Activated CD4-positive, alpha-beta T cell treated with anti-CD3 and anti-CD28 coated beads, Interleukin-2, amount 50 U/mL, for 1 hour (primary cell): ENCODE measurements at regions not wholly inside any gene's neighbourhood (a gene's known extent, or its start where the extent isn't known, plus 50 kb on each side); places are given as distances from the start of the nearest gene placed in this dataset.
A peak's percentile ranks its signal among the peaks of the same experiment; 100 is the strongest.

Experiments
- DNase-seq: peaks from one replicate; pipeline ENCODE4 v3.0.0-alpha.2; 2020

DNA sequence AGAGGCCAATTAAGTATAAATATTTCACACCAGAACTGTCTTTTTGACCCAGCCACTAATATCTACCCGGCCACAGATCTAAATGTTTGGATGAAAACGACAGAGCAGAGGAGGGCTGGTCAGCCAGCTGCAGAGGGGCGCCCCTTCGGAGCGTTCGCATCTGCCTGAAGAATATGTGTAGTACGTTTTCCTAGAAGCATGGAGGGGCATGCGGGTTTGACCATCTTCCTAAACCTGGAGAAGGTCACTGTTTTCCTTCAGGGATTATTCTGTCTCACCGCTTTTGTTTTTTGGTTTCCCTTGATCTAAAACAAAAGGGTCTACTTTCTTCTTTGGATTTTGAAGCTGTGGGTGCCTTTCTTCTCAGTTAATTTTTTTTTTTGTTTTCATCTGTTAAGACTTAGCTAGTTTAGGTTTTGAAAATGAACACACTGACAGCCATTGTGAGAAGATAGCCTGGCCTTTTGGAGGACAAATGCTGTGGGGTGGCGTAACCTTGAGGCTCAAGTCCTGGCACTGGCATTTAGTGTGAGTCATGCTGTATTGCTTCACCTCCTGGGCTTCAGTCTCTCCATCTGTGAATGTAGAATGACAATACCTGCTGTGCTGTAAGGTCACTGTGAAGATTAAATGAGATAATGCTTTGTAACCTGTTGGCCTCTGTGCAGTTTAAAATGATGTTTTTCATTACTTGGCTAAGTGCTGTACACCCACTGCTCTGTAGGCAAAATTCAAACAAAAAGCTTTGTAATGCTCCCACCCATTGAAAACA, 74.1 kb upstream of the IRF2BP2 start:
- no peak for DNase-seq

DNA sequence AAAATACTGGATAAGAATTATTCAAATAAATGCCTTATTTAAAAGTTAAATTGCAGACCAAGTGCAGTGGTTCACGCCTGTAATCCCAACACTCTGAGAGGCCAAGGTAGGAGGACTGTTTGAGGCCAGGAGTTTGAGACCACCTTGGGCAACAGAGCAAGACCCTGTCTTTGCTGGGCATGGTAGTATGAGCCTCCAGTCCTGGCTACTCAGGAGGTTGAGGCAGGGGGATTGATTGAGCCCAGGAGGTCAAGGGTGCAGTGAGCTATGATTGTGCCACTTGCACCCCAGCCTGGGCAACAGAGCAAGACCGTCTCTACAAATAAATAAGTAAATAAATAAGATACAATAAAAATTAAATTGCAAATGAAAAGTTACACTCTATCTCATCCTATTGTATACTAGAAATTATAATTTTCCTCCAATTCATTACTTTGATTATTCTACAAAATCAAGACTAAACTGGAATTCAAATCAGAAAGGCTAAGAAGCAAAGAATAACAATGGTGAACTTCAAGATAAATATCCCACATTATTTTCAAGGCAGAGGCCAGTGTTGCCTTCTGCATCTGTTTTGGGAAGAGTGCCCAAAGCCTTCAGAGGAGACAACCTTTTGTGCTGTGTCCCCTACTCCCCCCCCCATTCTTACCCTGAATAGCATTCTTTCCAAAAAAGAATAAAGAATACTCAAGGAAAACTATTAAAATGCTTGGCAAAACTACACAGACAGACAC, 73.3 kb upstream of the IRF2BP2 start:
- DNase-seq = no peak

DNA sequence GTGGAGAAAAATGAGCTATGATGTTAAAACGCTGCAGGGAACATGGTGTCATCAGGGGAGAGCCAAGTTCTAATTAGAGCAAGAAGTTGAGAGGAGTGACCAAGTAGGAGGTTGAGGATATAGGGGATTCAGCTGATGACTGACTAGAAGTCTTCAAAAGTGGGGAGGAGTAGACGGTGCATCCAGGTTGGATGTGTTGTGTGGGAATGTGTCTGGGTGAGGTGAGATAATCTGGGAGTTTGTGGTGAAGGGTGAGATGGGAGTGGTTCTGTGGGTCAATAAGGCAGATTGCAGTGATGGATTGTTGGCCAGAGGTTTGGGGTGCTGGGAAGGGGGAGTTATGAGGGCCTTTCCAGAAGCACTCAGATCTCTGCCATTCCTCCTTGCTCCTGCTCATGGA, 72.0 kb upstream of the IRF2BP2 start:
- no peak for DNase-seq

DNA sequence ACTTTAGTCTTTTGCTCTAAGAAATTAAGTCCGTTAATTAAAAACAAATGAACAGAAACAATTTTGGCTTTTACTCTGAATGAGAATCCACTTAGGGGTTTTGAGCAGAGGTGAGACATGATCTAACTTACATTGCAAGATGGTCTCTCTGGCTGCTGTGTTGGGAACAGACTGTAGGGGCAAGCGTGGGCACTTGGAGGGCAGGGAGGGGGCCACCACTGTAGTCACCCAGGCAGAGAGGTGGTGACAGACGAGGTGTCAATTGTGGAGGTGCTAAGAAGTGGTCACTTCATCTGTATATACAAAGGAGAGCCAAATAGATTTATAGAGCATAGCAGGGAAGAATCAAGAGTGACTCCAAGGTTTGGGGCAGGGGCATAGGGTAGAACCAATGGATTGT, 71.1 kb upstream of the IRF2BP2 start:
- DNase-seq = no peak

DNA sequence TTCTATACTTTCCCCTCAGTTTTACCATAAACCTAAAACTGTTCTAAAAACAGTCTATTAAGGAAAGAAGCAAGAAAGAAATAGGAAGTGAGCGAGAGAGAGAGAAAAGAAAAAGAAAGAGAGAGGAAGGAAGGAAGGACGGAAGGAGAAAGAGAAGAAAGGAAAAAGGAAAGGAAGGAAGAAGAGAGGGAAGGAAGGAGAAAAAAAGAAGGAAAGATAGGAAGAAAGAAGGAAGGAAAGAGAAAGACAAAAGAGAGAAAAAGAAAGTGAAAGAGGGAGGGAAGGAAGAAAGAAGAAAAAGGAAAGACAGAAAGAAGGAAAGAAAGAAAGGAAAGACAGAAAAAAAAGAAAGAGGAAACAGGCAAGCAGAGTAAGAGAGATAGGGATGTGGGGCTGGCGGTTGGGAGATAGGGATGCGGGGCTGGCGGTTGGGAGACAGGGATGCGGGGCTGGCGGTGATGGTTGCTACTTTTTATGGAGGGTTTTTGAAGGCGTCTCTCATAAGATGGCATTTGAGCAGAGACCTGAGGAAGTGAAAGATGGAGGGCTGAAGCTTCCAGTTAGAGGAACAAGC, 70.4 kb upstream of the IRF2BP2 start:
- DNase-seq = no peak

DNA sequence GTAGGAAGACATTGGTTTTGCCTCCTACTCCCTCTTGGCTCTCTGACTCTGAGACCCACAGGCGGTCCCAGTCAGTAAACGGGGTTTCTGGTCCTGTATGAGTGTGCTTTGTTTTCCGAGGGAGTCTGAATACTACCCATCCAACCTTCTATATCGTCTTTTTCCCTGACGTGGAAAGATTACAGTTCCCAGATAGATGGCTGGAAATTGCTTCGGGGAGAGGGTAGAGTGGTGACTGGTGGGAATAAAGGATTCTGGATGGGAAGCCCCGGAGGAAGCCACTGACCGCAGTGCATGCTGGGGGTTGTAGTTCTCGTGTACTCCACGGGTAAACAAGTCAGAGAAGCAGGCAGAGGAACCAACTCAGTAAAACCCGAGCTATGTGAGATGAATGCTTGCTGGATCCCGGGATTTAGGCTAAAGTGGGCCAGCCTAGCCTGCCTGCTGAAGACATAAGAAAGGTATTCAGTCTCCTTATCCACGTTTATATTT, 66.2 kb upstream of the IRF2BP2 start:
- peak; percentile 55 for DNase-seq

DNA sequence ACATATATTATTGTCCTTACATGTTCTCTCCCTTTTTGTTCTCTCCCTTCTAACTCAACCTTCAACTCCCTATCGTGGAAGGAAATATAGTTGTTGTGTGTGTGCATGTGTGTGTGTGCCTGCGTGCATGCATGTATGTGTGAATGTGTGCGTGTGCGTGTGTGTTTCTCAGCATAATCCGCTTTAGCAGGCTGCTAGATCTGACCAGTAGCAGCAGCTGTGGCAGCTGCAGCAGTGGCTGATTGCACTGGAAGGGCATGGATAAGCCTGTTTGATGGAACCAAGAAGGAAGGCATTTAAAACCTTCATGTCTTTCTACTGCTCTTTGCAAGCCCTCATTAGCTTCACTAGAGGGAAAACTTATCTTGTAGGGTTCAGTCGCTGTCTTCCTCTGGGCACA, 65.6 kb upstream of the IRF2BP2 start:
- DNase-seq = no peak

DNA sequence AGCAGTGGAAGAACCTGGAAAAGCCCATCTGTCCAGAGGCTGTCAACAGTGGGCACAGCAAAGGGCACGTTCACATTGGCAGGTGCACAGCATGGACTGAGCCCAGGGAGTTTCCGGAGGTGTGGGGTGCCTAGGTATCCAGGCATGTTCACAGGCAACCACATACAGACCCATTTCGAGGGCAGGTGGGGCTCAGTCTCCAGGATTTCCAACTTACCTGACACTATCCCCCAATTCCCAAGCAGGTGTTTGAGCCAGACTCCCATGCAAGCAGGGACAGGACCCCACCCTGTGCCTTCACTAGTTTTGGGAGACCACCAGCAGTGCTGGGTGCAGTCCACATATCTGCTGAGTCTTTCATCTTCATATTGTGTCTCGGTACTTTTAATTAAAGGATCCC, 65.0 kb upstream of the IRF2BP2 start:
- no peak for DNase-seq

DNA sequence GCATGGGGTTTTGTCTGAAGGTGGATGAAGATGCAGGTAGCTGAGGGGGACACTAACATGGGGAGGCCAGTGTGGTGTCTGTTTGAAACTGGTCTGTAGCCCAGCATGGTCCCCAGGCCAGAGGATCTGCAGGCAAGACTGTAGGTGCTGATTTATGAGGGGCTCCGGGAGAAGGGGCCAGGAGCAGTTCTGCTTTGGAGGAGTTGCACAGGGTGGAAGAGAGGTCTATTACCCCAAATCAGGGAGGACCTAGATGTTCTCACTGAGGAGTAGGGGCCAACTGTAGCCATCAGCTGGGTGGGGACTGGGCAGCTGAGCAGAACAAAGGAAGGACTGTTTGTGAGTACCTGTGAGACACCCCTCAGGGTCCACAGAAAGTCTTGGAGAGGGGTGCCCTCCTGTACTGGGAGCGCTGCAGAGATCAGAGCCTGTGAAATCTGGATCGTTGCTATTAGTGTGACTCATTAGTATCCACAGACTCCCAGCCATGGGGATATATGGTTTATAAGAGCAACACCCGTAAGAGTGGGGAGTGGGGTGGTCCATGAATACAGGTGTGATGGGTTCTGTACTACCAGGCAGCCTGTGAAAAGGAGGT, 64.3 kb upstream of the IRF2BP2 start:
- no peak for DNase-seq

DNA sequence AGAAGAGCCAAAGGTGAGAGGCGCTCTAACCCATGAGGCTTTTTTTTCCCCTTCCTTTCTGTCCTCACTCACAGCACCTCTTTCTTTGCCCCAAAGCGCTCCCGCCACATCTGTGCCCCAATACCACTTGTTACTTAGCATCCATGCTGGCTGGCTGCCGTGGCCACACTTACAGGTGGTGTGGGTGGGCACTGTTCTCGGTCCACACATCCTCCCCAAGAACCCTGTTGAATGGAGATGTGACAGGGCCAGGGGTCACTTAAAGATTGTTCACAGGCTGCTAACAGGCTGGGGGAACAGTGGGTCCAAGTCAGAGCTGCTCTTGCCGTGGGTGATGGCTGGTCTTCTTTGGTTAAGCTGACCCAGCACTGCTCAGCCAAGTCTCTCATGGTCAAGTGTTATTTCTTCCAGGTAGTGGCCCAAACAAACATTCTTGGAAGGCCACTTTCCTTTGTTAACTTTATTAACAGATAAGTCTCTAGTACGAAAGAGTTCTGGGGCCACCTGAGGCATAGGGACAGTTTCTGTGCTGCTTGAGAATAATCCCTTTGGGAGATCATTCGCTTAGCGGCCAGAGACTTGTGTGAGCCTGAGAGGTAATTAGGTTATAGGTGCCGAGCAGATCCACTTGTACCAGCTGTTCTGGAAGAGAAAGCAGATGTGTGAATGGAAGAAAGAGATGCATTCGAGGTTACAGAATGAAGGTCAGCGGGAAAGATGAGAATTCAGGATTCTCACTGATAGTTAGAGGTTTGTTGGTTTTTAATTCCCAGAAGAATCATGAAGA, 62.6 kb upstream of the IRF2BP2 start:
- DNase-seq = no peak

DNA sequence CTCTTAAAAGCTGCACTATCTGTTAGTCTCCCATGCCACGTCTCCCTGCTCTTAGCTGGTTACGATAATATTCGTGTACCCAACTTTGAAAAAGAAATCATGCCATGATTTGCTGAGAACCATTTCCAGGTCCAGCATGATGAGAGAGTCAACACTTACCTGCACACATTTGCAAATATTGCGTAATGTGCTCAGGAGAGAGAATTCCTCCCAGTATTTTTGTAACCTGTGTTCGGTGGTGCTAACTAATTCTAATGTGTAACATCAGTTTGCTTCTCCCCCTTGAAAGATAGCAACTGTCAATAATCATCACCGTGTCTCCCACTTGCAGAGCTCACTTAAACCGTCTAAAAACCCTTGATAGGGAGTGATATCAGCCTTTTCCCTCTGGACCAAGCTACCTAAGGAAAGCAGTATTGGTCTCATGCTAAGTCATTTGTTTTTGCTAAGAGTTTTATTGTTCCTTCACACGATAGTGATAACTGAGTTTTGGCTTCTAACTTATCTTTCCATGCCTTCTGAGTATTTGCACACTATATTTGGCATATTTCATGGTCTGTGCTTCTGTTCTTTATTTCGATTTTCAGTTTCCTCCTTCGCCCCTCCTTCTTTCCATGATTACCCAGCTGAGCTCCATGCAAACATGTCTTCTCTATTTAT, 61.1 kb upstream of the IRF2BP2 start:
- DNase-seq = no peak

DNA sequence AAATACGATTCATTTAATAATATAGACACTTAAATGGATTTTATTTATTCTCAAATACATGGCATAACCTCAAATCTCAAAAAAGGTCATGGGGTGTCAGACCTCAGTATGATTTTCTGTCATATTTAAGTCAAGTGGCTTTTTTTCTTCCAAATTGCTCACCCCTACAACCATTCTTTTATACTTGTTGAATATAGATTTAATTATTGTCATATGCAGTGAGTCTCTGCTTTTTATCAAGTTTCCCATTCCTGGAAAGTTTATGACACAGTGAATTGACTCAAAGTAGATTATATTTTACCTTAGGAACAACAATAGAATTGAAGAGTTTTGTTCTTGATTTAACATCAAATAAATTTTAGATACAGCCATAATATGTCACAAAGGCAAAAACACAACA, 59.5 kb upstream of the IRF2BP2 start:
- no peak for DNase-seq

DNA sequence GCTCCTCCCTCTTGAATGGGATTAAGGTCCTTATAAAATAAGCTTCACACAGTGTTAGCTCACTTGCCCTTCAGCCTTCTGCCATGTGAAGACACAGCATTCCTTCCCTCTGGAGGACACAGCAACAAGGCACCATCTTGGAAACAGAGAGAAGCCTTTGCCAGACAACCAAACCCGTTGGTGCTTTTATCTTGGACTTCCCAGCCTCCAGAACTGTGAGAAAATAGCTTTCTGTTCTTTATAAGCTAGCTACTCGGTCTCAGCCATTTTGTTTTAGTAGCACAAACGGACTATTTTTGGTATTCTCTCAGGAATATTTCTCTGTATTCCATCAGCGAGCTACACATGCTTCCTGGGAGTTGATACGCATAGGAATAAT, 58.6 kb upstream of the IRF2BP2 start:
- DNase-seq = no peak

DNA sequence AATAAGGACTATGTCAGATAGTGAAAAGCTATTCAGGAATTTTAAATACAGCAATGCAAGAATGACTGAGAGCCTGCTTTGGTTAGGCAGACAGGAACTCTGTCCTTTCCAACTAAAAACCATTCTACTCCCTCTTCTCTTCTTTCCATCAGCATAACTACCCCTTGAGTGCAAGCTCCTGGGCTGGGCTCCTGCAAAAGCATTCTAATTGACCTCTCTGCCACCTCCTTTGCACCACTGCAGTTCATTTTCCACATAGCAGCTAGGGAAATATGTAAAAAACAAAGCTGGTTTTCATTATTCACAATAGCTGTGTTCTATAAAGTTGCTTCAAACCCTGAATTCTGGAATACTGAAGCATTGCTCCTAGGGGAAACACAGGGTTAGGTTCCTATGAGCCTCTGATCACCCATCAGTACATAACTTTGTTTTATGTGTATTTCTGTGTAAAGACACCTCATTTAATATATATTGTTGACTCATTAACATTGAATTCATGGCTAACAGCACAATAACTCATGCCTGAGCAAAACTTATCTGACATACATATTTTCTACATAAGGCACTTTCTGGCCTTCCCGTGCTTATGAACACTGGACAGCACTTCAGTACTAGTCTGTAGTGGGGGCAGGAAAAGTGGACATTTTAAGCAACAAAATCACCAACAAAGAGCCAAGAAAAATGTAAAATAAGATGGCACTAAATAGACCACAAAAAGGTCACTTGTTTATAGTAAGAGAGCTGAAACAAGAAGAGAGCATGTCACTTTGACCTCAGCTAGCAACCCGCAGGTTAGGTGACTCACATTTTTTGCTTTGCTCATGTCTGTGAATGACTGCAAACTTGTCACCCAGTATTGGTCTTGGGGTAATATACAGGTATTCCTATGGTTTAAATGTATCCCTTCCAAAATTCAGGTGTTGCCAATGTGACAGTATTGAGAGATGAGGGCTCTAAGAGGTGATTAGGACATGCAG, 57.9 kb upstream of the IRF2BP2 start:
- DNase-seq = no peak

DNA sequence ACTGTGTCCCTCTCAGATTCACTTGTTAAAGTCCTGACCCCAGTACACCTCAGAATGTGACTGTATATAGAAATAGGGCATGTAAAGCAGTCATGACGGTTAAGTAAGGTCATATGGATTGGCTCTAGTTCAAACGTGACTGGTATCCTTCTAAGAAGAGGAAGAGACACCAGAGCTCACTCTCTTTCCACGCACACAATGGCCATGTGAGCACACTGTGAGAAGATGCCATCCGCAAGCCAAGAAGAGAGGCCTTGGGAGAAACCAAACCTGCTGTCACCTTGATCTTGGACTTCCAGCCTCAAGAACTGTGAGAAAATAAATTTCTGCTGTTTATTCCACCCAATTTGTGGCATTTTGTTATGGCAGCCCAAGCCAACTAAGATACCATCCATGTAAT, 56.8 kb upstream of the IRF2BP2 start:
- no peak for DNase-seq

DNA sequence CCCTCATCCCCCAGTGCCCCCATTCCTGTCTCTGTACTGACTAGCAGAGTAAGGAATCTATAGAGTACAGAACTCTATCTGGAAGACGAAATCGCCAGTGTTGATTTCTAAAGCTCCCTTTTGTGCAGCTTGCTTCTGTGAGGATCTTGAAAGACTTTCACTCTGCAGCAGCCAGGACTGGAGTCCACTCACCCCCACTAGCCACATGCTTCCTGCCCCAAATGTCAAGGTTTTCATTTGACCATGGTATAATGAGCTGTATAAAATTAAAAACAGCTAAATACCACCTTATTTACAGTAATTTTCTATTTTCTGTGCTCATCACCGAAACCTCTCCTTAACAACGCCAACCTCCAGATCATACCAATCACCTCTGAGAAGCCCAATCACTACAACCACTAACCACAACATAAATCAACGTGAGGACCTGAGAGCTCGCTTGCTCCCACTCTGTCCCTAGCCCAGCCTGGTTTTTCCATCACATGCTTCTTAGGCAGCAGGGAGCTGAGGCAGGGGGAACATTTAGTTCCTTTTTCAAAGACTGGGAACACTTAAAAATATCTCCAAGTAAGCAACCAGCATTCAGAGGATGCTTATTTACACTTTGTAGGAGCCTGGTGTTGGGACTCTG, 56.1 kb upstream of the IRF2BP2 start:
- DNase-seq = no peak

DNA sequence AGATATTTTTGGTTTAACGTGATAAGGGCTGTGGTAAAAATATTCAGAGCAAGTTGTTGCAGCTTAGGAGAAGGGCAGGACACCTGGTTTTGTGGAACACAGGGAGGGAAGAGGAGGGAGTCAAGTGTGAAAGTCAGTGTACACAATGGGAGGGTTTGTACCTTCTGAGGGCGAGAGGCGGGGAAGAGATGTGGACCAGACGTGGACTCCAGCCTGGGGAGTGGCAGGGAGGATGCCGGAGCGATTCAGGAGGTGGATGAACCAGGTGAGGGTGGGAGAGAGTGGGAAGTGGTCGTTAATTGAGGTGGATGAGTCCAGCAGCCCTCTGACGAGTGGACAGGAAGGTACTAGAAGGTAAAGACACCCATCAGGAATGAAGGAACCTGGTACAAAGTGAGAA, 52.2 kb upstream of the IRF2BP2 start:
- no peak for DNase-seq

DNA sequence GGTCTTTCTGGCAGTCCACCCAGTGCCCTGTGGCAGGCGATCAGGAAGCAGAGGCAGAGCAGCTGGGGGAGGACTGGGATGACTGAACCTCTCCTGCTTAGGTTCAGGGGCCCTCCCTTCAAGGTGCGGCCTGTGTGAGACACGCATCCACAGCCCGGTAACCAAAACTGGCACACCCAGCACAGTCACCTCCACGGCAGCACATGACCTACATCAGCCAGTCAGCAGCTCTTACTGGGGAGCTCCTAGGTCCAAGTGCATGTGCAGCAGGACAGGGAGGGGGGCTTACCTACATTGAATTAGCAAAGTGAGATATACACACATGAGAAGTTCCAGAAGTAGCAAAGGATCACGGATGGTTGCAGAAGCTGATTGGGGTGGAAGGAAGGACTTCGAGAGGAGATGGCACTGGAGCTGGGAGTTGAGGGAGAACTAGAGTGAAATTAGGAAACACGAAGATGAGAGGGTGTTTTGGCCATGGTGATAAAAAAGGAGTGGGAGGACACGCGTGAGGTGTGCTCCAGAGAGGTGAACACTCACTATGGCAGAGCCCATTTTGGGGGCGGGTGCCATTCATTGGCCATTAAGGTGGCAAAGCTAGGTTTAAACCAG, 51.4 kb upstream of the IRF2BP2 start:
- no peak for DNase-seq

DNA sequence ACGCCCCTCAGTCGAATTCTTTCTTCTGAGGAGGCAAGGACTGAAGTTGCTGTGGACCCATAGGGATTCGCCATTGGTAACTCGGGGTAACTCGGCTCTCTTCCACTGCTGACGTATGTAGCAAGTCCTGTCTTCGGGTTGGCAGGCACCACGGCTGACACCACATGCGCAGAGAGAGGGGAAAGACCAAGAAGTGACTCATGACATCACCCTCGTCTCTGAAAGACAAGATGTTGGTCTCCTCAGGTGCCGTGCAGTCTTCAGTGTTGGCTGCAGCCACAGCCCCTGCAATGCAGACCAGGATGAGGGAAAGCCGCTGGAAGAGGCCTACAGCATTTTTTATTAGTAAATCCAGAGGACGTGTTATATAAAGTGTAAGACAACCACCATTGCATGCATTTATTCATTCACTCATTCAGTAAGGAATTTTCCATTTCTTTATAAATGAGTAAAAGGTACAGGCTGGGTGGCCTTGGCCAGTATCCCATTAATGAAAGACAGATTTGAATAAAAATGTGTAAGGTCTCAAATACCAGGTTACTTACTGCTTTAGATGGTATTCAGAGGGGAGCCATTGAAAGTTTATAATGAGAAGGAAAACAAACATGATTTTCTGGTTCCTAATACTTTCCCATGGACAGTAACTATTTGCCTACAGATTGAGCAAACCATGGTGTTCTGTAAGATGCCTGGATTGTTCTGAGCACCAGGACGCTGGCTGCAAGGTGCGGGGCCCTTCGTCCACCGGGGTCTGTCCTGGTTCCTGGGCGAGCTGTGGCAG, 50.7 kb upstream of the IRF2BP2 start:
- no peak for DNase-seq
